ENCODE measurements at regions not wholly inside any gene's neighbourhood (a gene's known extent, or its start where the extent isn't known, plus 50 kb on each side); places are given as distances from the start of the nearest gene placed in this dataset.

DNA sequence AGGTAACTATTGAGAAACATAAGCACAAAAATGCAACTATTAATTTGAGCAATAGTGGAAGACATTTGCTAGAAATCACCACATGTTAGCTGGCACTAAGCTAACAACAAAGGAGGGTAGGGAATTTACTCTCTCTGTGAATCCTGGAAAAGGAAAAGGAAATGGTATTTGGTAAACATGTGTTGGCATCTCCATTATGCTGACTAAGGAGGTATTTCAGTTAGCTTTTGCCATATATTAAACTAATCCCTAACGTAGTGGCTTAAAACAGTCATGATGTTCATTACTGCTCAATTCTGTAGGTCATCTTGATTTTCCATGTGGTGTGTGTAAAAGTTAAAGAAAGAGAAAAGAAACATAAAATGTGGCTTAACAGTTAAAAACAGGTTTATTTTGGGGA lies 1686.5 kb upstream of the PCDH7 start:
- Histone ChIP-seq H3K4me3 (ENCODE audit: insufficient read depth, low read depth, low read length) (no peak overlapping the region), H3K4me1 (ENCODE audit: control insufficient read depth, insufficient read depth, low read length) (no peaks in the 10 kb centered on the region), H3K27ac (ENCODE audit: insufficient read depth, low read depth, low read length, poor library complexity, severe bottlenecking) (no peak overlapping the region), H3K36me3 (ENCODE audit: control insufficient read depth, insufficient read depth, low read length) (no peaks in the 10 kb centered on the region), H3K27me3 (ENCODE audit: control insufficient read depth, insufficient read depth, low read length, poor library complexity, severe bottlenecking) (no peaks in the 10 kb centered on the region), H3K9me3 (ENCODE audit: control insufficient read depth, low read length) (no peaks in the 10 kb centered on the region)
- 94 to 100% methylated on average over 1 of the region's 1 CpG for WGBS, 2 experiments

DNA sequence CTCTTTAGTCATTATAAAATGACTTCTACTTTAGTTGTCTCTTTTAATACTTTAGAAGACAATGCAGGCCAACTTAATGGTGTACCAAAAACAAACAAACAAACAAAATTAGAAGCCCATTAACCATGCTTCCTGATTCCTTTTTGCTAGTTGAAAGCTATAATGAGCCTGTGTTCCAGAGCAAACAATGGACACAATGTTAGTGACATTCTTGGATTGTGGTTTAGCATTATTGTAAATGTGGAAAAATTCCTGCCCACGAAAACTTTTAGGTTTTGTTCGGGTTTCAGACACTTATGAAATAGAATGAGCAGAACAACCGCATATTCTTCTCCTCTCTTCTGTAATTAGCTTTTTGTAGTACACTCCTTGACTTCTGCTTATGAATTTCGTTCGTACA lies 1682.7 kb upstream of the PCDH7 start:
- H3K4me3 ChIP-seq (ENCODE audit: insufficient read depth, low read depth, low read length), result no peak overlapping the region
- H3K9me3 ChIP-seq (ENCODE audit: control insufficient read depth, low read length), result no peaks in the 10 kb centered on the region
- H3K36me3 ChIP-seq (ENCODE audit: control insufficient read depth, insufficient read depth, low read length), result no peaks in the 10 kb centered on the region
- H3K27ac ChIP-seq (ENCODE audit: insufficient read depth, low read depth, low read length, poor library complexity, severe bottlenecking), result no peak overlapping the region
- no peaks in the 10 kb centered on the region for H3K4me1 ChIP-seq (ENCODE audit: control insufficient read depth, insufficient read depth, low read length)
- H3K27me3 ChIP-seq (ENCODE audit: control insufficient read depth, insufficient read depth, low read length, poor library complexity, severe bottlenecking), result no peaks in the 10 kb centered on the region
- WGBS, 2 experiments, result 89 to 95% methylated on average over 3 to 5 of the region's 5 CpGs

DNA sequence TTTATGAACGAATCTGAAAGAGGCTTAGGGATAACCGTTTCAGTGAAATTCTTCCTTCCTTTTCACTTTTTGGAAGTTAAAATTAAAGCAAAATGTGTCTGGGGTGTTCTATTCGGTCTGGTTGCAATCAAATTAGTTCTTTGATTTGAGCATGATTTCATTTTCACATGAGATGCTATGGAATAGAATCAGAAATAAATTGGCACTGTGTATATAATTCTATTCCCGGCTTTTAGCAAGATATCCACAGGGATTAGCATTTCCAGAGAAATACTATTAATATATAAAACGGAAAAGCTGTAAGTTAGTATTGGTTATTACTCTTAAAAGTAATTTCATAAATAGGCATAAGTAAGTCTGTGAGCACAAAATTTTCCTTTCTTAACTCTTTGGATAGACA lies 1676.8 kb upstream of the PCDH7 start:
- WGBS, 2 experiments, result 88 to 93% methylated on average over 3 of the region's 5 CpGs
- H3K27me3 ChIP-seq (ENCODE audit: control insufficient read depth, insufficient read depth, low read length, poor library complexity, severe bottlenecking), result no peaks in the 10 kb centered on the region

DNA sequence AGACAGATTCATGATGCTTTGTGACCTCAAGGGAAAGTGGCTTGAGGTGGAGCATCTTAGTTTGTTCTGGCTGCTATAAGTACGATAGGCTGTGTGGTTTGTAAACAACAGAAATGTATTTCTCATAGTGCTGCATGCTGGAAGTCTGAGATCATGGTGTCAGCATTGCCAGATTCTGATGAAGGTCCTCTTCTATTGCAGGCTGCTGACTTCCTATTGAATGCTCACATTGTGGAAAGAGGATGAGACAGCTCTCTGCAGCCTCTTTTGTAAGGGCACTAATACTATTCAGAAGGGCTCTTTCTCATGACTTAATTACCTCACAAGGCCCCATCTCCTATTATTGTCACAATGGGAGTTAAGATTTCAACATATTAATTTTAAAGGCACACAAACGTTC lies 1674.0 kb upstream of the PCDH7 start:
- 48 to 49% methylated on average over 2 of the region's 2 CpGs for WGBS, 2 experiments
- H3K4me1 ChIP-seq (ENCODE audit: control insufficient read depth, insufficient read depth, low read length), result peaks cover under 1% of the 10 kb centered on the region
- no peaks in the 10 kb centered on the region for H3K27me3 ChIP-seq (ENCODE audit: control insufficient read depth, insufficient read depth, low read length, poor library complexity, severe bottlenecking)
- H3K36me3 ChIP-seq (ENCODE audit: control insufficient read depth, insufficient read depth, low read length), result no peaks in the 10 kb centered on the region
- H3K27ac ChIP-seq (ENCODE audit: insufficient read depth, low read depth, low read length, poor library complexity, severe bottlenecking), result no peak overlapping the region
- no peaks in the 10 kb centered on the region for H3K9me3 ChIP-seq (ENCODE audit: control insufficient read depth, low read length)
- H3K4me3 ChIP-seq (ENCODE audit: insufficient read depth, low read depth, low read length), result no peak overlapping the region

More for the DNA sequence above, 1676.8 kb upstream of the PCDH7 start:
- no peak overlapping the region for H3K4me3 ChIP-seq (ENCODE audit: insufficient read depth, low read depth, low read length)
- H3K27ac ChIP-seq (ENCODE audit: insufficient read depth, low read depth, low read length, poor library complexity, severe bottlenecking), result no peak overlapping the region
- H3K9me3 ChIP-seq (ENCODE audit: control insufficient read depth, low read length), result no peaks in the 10 kb centered on the region
- no peaks in the 10 kb centered on the region for H3K4me1 ChIP-seq (ENCODE audit: control insufficient read depth, insufficient read depth, low read length)
- H3K36me3 ChIP-seq (ENCODE audit: control insufficient read depth, insufficient read depth, low read length), result no peaks in the 10 kb centered on the region

DNA sequence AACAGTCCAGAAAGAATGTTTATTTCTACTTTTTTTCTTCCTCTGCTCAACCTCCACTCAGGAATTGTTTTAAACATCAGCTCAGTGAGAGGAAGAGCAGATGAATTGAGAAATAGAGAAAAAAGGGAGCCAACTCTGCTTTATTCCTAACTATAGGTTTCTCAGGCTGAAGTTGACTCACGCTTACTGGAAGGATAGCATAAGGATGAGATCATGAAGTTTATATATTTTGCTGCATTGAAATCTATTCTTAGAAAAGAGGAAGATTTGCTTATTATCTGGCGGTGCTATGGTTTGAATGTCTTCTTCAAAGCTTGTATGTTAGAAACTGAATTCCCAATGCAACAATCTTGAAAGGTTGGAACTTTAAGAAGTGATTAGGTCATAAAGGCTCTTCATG lies 1673.4 kb upstream of the PCDH7 start:
- peaks cover 4% of the 10 kb centered on the region for H3K4me1 ChIP-seq (ENCODE audit: control insufficient read depth, insufficient read depth, low read length)
- H3K27ac ChIP-seq (ENCODE audit: insufficient read depth, low read depth, low read length, poor library complexity, severe bottlenecking), result no peak overlapping the region
- no peaks in the 10 kb centered on the region for H3K36me3 ChIP-seq (ENCODE audit: control insufficient read depth, insufficient read depth, low read length)
- 93 to 98% methylated on average over 2 of the region's 2 CpGs for WGBS, 2 experiments
- no peaks in the 10 kb centered on the region for H3K27me3 ChIP-seq (ENCODE audit: control insufficient read depth, insufficient read depth, low read length, poor library complexity, severe bottlenecking)
- H3K9me3 ChIP-seq (ENCODE audit: control insufficient read depth, low read length), result no peaks in the 10 kb centered on the region
- no peak overlapping the region for H3K4me3 ChIP-seq (ENCODE audit: insufficient read depth, low read depth, low read length)

DNA sequence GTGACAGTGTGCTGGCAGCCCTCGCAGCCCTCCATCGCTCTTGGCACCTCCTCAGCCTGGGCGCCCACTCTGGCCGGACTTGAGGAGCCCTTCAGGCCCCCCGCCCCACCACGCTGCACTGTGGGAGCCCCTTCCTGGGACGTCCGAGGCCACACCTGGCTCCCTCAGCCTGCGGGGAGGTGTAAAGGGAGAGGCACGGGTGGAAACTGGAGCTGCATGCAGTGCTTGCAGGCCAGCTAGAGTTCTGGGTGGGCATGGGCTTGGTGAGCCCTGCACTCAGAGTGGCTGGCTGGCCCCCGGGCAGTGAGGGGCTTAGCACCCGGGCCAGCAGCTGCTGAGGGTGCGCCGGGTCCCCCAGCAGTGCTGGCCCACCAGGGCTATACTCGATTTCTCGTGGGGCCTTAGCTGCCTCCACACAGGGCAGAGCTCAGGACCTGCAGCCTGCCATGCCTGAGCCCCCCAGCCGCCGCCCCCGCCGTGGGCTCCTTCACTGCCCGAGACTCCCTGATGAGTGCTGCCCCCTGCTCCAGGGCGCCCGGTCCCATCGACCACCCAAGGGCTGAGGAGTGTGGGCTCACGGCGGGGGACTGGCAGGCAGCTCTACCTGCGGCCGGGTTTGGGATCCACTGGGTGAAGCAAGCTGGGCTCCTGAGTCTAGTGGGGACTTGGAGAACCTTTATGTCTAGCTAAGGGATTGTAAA lies 1672.7 kb upstream of the PCDH7 start:
- Histone ChIP-seq H3K36me3 (ENCODE audit: control insufficient read depth, insufficient read depth, low read length) (no peaks in the 10 kb centered on the region), H3K9me3 (ENCODE audit: control insufficient read depth, low read length) (no peaks in the 10 kb centered on the region), H3K4me3 (ENCODE audit: insufficient read depth, low read depth, low read length) (no peak overlapping the region), H3K27me3 (ENCODE audit: control insufficient read depth, insufficient read depth, low read length, poor library complexity, severe bottlenecking) (no peaks in the 10 kb centered on the region), H3K4me1 (ENCODE audit: control insufficient read depth, insufficient read depth, low read length) (peaks cover 4% of the 10 kb centered on the region), H3K27ac (ENCODE audit: insufficient read depth, low read depth, low read length, poor library complexity, severe bottlenecking) (no peak overlapping the region)
- WGBS, 2 experiments, result 96% methylated on average over 28 of the region's 28 CpGs

DNA sequence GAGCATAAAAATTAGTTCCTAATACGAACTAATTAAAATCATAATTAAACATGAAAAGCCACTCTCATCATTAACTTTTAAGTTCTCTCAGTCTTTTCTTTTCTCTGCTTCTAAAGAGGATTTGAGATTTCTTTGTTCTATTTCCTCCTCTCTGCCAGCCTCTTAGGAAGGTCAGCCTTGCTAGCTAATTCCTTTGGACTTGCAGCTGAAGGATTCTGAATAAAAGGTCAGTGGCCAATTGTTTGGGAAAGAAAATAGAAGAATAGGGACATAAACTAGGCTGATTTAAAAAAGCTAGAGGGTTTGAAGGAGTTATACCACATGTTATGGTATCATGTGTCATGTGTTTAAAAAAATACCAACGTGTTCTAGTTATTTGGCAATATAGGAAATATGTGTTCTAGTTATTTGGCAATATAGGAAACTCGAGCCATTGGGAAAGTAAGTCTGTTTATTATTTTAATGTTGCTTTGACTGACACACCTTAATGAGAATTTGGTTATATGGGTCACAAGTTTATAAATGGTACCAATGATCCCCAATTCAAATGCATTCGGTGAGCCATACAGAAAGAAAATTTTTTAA lies 1668.7 kb upstream of the PCDH7 start:
- WGBS, 2 experiments, result 66 to 82% methylated on average over 3 to 4 of the region's 4 CpGs
- Histone ChIP-seq H3K36me3 (ENCODE audit: control insufficient read depth, insufficient read depth, low read length) (no peaks in the 10 kb centered on the region), H3K27ac (ENCODE audit: insufficient read depth, low read depth, low read length, poor library complexity, severe bottlenecking) (no peak overlapping the region), H3K27me3 (ENCODE audit: control insufficient read depth, insufficient read depth, low read length, poor library complexity, severe bottlenecking) (no peaks in the 10 kb centered on the region), H3K4me3 (ENCODE audit: insufficient read depth, low read depth, low read length) (no peak overlapping the region), H3K9me3 (ENCODE audit: control insufficient read depth, low read length) (no peaks in the 10 kb centered on the region), H3K4me1 (ENCODE audit: control insufficient read depth, insufficient read depth, low read length) (peaks cover 4% of the 10 kb centered on the region)

DNA sequence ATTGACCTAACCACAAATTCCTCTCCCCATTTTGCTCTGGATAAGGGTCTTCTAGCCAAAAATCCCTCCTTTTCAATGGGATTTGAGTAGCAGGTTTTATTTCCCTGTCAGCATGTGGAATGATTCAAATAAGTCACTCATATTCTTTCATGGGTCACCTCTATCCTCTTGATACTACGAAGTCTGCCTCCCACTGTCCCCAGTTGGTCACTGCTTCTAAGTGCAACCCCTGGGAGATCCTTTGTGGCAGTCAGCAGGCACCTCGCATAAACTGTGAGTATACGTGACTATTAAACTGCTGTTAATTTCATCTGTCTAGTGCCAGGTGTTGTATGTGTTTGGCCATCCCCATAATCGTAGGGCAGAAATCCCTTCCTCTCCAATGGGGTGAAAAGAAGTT lies 1667.9 kb upstream of the PCDH7 start:
- no peaks in the 10 kb centered on the region for H3K9me3 ChIP-seq (ENCODE audit: control insufficient read depth, low read length)
- H3K27ac ChIP-seq (ENCODE audit: insufficient read depth, low read depth, low read length, poor library complexity, severe bottlenecking), result no peak overlapping the region
- H3K36me3 ChIP-seq (ENCODE audit: control insufficient read depth, insufficient read depth, low read length), result no peaks in the 10 kb centered on the region
- no peaks in the 10 kb centered on the region for H3K27me3 ChIP-seq (ENCODE audit: control insufficient read depth, insufficient read depth, low read length, poor library complexity, severe bottlenecking)
- no peak overlapping the region for H3K4me3 ChIP-seq (ENCODE audit: insufficient read depth, low read depth, low read length)
- peaks cover 4% of the 10 kb centered on the region for H3K4me1 ChIP-seq (ENCODE audit: control insufficient read depth, insufficient read depth, low read length)
- WGBS, 2 experiments, result 68 to 73% methylated on average over 4 of the region's 4 CpGs

DNA sequence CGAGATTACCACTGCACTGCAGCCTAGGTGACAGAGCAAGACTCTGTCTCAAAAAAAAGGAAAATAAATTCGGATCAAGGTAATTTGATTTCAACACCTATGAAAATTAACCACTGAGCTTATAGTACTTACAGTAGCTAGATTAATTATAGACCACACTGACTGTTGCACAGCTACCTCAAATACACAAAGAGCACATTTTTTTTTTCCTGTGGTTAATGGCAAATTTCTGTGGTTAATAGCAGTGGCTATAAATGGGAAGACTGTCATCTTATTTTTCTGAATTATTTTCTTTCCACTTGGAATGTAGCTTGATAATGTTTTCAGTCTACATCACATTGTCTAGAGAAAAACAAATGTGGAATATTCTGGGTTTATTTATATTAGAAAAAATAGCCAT lies 1661.6 kb upstream of the PCDH7 start:
- H3K4me1 ChIP-seq (ENCODE audit: control insufficient read depth, insufficient read depth, low read length), result no peaks in the 10 kb centered on the region
- H3K4me3 ChIP-seq (ENCODE audit: insufficient read depth, low read depth, low read length), result no peak overlapping the region
- no peaks in the 10 kb centered on the region for H3K9me3 ChIP-seq (ENCODE audit: control insufficient read depth, low read length)
- H3K27ac ChIP-seq (ENCODE audit: insufficient read depth, low read depth, low read length, poor library complexity, severe bottlenecking), result no peak overlapping the region
- H3K27me3 ChIP-seq (ENCODE audit: control insufficient read depth, insufficient read depth, low read length, poor library complexity, severe bottlenecking), result no peaks in the 10 kb centered on the region
- 86 to 91% methylated on average over 1 of the region's 2 CpGs for WGBS, 2 experiments
- H3K36me3 ChIP-seq (ENCODE audit: control insufficient read depth, insufficient read depth, low read length), result no peaks in the 10 kb centered on the region

DNA sequence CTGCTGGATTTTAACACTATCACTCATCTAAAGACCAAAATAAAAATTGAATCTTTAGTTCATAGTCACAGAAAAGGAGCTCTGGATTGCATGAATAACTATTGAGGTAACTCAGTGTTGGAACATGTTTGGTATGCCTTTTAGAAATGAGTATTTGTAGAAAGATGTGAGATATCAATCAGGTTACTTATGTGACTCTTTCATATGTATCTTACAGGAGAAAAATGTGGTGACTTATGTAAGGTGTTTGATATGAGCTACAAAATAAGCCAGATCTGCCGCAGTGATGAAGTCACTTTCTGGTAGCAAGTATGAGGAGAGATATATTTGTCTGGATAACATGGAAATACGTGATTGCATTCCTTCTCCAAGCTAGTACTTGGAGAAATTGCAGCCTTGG lies 1653.3 kb upstream of the PCDH7 start:
- H3K27ac ChIP-seq (ENCODE audit: insufficient read depth, low read depth, low read length, poor library complexity, severe bottlenecking), result no peak overlapping the region
- H3K4me3 ChIP-seq (ENCODE audit: insufficient read depth, low read depth, low read length), result no peak overlapping the region
- no peaks in the 10 kb centered on the region for H3K36me3 ChIP-seq (ENCODE audit: control insufficient read depth, insufficient read depth, low read length)
- 91 to 100% methylated on average over 2 of the region's 2 CpGs for WGBS, 2 experiments
- H3K27me3 ChIP-seq (ENCODE audit: control insufficient read depth, insufficient read depth, low read length, poor library complexity, severe bottlenecking), result no peaks in the 10 kb centered on the region
- no peaks in the 10 kb centered on the region for H3K9me3 ChIP-seq (ENCODE audit: control insufficient read depth, low read length)
- H3K4me1 ChIP-seq (ENCODE audit: control insufficient read depth, insufficient read depth, low read length), result no peaks in the 10 kb centered on the region

Data from ectodermal cell (in vitro differentiated cells).